Fibroblast of pulmonary artery (primary cell): ENCODE measurements at regions not wholly inside any gene's neighbourhood (a gene's known extent, or its start where the extent isn't known, plus 50 kb on each side); places are given as distances from the start of the nearest gene placed in this dataset.

Experiments
- DNase-seq: peaks from one replicate; pipeline ENCODE4 v3.0.0-alpha.2; 2010; ENCODE audit warnings: low read depth
- H3K4me3 ChIP-seq: replicated peaks from 2 replicates; pipeline ENCODE4 v1.5.1; 2011; ENCODE audit warnings: low read depth, mild to moderate bottlenecking, control low read depth, low read length, moderate library complexity
- CTCF ChIP-seq: IDR thresholded peaks from 2 replicates; pipeline ENCODE4 v1.5.1; 2011; ENCODE audit warnings: mild to moderate bottlenecking, control low read depth, low read length, inconsistent platforms; ENCODE audit errors: missing control alignments

DNA sequence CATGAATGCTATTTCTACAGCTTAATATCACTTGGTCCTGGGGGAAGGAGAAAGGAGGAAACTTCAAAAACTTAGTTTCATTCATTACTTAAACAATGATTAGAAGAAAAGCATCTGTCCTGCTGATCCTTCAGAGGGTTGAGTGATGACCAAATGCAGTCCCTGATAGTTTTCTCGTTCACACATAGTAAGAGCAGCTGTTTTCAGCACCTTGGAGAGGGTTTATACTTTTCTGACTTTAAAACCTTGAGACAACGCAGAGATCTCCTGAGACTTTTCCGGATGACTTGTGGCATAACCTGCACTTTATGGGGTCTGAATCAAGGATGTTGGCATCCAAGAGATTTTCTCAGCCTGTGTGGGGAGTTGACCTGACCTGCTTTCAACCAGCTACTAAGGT, 94.0 kb upstream of the KCND3 start:
- no peak overlapping the region for H3K4me3 ChIP-seq
- TF ChIP-seq CTCF: no peak
- DNase-seq: peak; percentile 31

DNA sequence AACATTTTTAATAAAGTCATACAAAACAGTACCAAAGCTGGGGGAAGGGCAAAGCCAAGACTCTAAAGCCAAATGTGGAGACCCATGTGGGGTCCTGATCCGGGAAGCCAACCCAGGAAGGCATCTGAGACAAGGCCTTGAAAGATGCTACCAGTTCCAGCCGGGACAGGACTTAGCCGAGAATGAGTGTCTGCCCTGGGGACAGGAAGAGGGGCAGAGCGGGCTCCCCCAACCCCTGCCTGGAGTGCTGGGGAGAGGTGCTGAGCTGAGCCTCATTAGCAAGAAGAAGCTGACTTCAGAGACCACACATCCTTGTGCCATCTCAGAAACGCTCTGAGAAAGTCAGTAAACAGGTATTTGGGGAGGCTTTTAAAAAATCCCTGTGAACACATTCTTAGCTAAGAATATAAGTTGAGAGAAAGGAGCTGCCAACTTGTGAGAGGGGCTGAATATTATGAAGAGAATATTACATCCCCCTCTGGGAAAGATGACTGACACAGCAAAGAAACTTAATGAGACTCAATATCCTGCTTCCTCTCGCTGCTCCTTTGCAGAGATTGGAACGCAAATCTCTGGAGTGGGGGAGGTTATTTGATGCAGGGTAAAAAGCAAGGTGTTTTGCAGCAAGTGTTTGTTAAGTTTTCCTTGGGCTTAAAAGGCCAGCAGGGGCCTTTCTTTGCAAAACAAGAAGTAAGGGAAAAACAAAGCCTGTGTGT, 103.3 kb upstream of the KCND3 start:
- no peak for TF ChIP-seq CTCF
- no peak overlapping the region for H3K4me3 ChIP-seq
- no peak for DNase-seq

GRCh38 chr1:112093372-112093694, 103.9 kb upstream of the KCND3 start:
- TF ChIP-seq CTCF: no peak
- no peak for DNase-seq
- H3K4me3 ChIP-seq: no peak overlapping the region

DNA sequence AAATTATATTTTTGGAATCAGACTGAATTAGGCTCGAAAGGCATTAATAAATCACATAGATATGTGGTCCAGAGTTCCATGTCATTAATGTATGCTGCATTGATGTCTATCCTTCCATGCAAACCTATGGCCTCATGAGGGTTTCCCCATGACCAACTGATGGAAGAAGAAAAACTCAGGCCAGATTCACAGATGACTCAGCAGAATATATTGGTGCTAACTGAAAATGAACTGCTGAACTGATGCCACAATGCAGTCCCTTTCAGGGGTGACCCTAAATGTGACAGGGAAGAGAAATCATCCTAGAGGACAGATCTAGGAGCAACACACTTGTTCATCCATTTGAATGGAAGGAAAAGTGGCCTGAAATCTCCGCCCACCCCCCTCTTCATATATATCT, 110.5 kb upstream of the KCND3 start:
- no peak for TF ChIP-seq CTCF
- H3K4me3 ChIP-seq: no peak overlapping the region

GRCh38 chr1:112105557-112105956, 116.1 kb upstream of the KCND3 start:
- no peak for TF ChIP-seq CTCF
- DNase-seq: no peak
- no peak overlapping the region for H3K4me3 ChIP-seq

More for the DNA sequence above, 110.5 kb upstream of the KCND3 start:
- no peak for DNase-seq

- peak; percentile 1 for DNase-seq
- no peak for TF ChIP-seq CTCF
- no peak overlapping the region for H3K4me3 ChIP-seq
Observed at GRCh38 chr1:112110031-112110430, 120.6 kb upstream of the KCND3 start.

DNA sequence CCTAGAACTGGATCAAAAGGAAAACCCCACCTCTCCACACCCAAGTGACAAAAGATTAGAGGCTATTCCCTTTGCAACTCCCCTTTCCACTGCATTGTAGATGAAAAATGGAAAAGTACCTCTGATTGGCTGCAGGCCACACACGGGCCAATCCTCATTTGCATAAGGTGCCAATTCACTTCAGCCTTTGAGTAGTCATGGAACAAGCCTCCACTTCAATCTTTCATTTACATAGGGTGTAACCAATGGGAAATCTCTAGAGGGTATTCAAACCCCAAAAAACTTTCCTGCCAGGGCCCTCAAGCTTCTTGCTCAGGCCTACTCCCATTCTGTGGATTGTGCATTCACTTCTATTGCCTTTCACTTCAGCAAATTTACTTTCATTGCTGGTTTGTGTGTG, 122.3 kb upstream of the KCND3 start:
- H3K4me3 ChIP-seq: no peak overlapping the region
- TF ChIP-seq CTCF: no peak

More for the DNA sequence above, 122.3 kb upstream of the KCND3 start:
- no peak for DNase-seq
